LNCaP clone FGC (cell line): ENCODE measurements at regions not wholly inside any gene's neighbourhood (a gene's known extent, or its start where the extent isn't known, plus 50 kb on each side); places are given as distances from the start of the nearest gene placed in this dataset.
A peak's percentile ranks its signal among the peaks of the same experiment; 100 is the strongest.
"Not testable (repeated sequence)": the region's sequence is repeated elsewhere in the genome, so short reads cannot be mapped to it uniquely, and the experiment has no call there.

Experiments used
- DNase-seq: peaks from one replicate; pipeline ENCODE4 v3.0.0-alpha.2; 2011; ENCODE audit warnings: low read depth
- H3K4me3 ChIP-seq: 2 replicates; pipeline ENCODE4 v1.5.1; 2011; ENCODE audit warnings: mild to moderate bottlenecking, low read depth, low read length, control low read depth
- CTCF ChIP-seq: IDR thresholded peaks from 2 replicates; pipeline ENCODE4 v1.5.1; 2012; ENCODE audit warnings: mild to moderate bottlenecking; ENCODE audit not compliant: control insufficient read depth, insufficient read depth; ENCODE audit errors: extremely low read depth

GRCh38 chr6:21924002-21924401 lies 330.5 kb downstream of the SOX4 start:
- no peak for DNase-seq
- H3K4me3 ChIP-seq, result no peak overlapping the region
- no peak for TF ChIP-seq CTCF

- peak; percentile 32 for DNase-seq
- TF ChIP-seq CTCF, result no peak
- no peak overlapping the region for H3K4me3 ChIP-seq
Observed at GRCh38 chr6:21928827-21929226, 335.3 kb downstream of the SOX4 start.

GRCh38 chr6:21931641-21932335 lies 338.2 kb downstream of the SOX4 start:
- H3K4me3 ChIP-seq, result no peak overlapping the region
- TF ChIP-seq CTCF, result no peak
- no peak for DNase-seq

- H3K4me3 ChIP-seq, result no peak overlapping the region
Observed at GRCh38 chr6:21933351-21933750, 339.8 kb downstream of the SOX4 start.

GRCh38 chr6:21935142-21935541 lies 341.6 kb downstream of the SOX4 start:
- DNase-seq, result no peak
- TF ChIP-seq CTCF, result no peak
- no peak overlapping the region for H3K4me3 ChIP-seq

More at GRCh38 chr6:21933351-21933750, 339.8 kb downstream of the SOX4 start:
- no peak for TF ChIP-seq CTCF
- DNase-seq, result no peak

- no peak overlapping the region for H3K4me3 ChIP-seq
- peak; percentile 71 for TF ChIP-seq CTCF
- DNase-seq, result no peak
Observed at GRCh38 chr6:21935561-21936028, 342.0 kb downstream of the SOX4 start.

- no peak for DNase-seq
- no peak for TF ChIP-seq CTCF
- H3K4me3 ChIP-seq, result no peak overlapping the region
Observed at GRCh38 chr6:21937466-21937865, 343.9 kb downstream of the SOX4 start.

- not testable (repeated sequence) for DNase-seq
Observed at GRCh38 chr6:21939066-21939465, 345.5 kb downstream of the SOX4 start.

More at GRCh38 chr6:21939066-21939465, 345.5 kb downstream of the SOX4 start:
- not testable (repeated sequence) for H3K4me3 ChIP-seq
